Astrocyte of the cerebellum (primary cell): ENCODE measurements at regions not wholly inside any gene's neighbourhood (a gene's known extent, or its start where the extent isn't known, plus 50 kb on each side); places are given as distances from the start of the nearest gene placed in this dataset.
"Not testable (repeated sequence)": the region's sequence is repeated elsewhere in the genome, so short reads cannot be mapped to it uniquely, and the experiment has no call there.

Experiments
- DNase-seq: peaks from one replicate; pipeline ENCODE4 v3.0.0-alpha.2; 2011; ENCODE audit warnings: low read depth
- H3K4me3 ChIP-seq: 2 replicates; pipeline ENCODE4 v1.5.1; 2011; ENCODE audit warnings: mild to moderate bottlenecking, low read depth, low read length, moderate library complexity
- in situ Hi-C: cut with HindIII; loops from 2 replicates; pipeline ENCODE4 v1.10.0; 2017; ENCODE audit warnings: low sequenced_read_pairs
- TF ChIP-seq, protein P1 (sequence below): IDR thresholded peaks from 2 replicates; pipeline ENCODE4 v1.5.1; 2012; ENCODE audit warnings: low read length, low read depth, moderate library complexity, mild to moderate bottlenecking; ENCODE audit errors: missing control alignments

DNA sequence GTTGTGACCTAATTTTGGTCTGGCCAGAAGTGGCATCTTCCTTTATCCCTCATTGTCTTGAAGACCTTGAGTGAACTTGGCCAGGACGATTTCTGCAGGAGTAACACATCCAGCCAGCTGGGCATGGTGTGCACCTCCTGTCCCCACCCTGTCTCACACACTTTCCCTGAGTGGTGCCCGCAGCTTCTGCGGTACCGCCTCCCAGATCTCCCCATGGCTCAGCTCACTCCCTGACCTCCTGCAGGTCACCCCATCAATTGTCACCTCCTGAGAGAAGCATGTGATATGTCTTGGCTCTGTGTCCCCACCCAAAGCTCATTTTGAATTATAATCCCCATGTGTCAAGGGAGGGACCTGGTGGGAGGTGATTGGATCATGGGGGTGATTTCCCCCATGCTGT, 50.2 kb upstream of the TP53I11 start:
- in situ Hi-C loops, result no loop called here
- H3K4me3 ChIP-seq, result no peak overlapping the region
- DNase-seq, result no peak
- TF ChIP-seq, protein P1, sequence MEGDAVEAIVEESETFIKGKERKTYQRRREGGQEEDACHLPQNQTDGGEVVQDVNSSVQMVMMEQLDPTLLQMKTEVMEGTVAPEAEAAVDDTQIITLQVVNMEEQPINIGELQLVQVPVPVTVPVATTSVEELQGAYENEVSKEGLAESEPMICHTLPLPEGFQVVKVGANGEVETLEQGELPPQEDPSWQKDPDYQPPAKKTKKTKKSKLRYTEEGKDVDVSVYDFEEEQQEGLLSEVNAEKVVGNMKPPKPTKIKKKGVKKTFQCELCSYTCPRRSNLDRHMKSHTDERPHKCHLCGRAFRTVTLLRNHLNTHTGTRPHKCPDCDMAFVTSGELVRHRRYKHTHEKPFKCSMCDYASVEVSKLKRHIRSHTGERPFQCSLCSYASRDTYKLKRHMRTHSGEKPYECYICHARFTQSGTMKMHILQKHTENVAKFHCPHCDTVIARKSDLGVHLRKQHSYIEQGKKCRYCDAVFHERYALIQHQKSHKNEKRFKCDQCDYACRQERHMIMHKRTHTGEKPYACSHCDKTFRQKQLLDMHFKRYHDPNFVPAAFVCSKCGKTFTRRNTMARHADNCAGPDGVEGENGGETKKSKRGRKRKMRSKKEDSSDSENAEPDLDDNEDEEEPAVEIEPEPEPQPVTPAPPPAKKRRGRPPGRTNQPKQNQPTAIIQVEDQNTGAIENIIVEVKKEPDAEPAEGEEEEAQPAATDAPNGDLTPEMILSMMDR, result no peak

DNA sequence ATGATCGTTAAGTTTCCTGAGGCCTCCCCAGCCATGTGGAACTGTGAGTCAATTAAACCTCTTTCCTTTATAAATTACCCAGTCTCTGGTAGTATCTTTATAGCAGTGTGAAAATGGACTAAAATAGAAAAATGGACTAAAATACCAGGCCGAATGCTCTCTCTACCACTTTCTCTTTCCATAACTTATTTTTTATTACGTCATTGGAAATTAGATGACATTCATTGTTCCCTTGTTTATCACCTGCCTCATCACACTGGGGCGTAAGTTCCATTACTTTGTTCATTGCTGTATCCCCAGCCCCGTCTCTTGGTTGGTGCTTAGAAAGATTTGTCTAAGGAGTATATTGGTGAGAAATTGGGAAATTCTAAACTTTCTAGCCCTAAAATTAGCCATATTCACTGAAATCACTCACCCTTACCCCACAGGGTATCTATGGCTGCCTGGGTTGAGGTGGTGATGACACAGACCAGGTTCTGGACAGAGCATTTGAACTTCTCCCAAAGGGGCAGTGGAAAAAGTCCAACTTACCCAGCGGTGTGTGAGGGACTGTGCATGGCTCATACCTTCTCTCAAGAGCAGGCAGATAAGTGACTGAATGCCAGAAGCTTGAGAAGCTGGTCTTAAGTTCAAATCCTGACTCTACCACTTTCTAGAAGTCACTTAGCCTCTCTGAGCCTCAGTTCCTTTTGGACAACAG, 50.9 kb upstream of the TP53I11 start:
- in situ Hi-C loops, result no loop called here
- no peak for DNase-seq
- TF ChIP-seq, protein P1, result no peak
- H3K4me3 ChIP-seq, result no peak overlapping the region

DNA sequence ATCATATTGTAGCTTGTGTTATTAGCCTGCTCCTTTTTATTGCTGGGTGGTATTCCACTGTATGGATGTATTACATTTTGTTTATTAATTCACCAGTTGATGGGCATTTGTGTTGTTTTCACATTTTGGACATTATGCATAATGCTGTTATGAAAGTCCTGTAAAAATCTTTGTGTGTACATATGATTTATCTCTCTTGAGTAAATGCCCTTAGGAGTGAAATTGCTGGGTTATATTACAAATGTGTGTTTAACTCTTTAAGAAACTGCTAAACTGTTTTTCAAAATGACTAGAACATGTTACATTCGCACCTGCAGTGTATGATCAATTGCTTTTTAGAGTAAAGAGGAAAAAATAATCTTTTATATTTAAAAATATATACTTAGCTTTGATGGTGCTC, 54.4 kb upstream of the TP53I11 start:
- in situ Hi-C loops, result no loop called here
- H3K4me3 ChIP-seq, result no peak overlapping the region
- DNase-seq, result no peak
- TF ChIP-seq, protein P1, result no peak

DNA sequence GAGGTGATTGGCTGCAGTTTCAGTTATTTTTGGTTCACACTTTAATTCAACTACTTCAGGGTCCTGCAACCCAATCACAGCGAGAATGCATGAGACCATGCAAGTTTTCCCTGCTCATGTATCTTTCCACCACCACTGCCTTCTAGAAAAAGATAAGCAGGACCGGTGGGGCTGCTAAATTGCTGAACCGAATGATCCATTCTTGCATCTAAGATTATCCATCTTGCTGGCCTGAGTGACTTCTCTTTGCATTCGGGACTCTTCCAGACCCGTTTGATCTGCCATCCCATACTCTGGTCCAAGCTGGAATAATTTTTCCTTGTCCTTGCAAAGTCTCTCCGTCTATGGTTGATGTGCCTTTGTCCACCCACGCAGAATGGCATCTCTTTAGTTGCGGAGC, 56.3 kb upstream of the TP53I11 start:
- TF ChIP-seq, protein P1, result no peak
- DNase-seq, result no peak
- in situ Hi-C loops, result no loop called here
- H3K4me3 ChIP-seq, result no peak overlapping the region

DNA sequence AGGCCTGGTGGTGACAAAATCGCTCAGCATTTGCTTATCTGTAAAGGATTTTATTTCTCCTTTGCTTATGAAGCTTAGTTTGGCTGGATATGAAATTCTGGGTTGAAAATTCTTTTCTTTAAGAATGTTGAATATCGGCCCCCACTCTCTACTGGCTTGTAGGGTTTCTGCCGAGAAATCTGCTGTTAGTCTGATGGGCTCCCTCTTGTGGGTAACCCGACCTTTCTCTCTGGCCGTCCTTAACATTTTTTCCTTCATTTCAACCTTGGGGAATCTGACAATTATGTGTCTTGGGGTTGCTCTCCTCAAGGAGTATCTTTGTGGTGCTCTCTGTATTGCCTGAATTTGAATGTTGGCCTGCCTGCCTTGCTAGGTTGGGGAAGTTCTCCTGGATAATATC, 65.3 kb upstream of the TP53I11 start:
- DNase-seq, in situ Hi-C loops, H3K4me3 ChIP-seq: not testable (repeated sequence)

DNA sequence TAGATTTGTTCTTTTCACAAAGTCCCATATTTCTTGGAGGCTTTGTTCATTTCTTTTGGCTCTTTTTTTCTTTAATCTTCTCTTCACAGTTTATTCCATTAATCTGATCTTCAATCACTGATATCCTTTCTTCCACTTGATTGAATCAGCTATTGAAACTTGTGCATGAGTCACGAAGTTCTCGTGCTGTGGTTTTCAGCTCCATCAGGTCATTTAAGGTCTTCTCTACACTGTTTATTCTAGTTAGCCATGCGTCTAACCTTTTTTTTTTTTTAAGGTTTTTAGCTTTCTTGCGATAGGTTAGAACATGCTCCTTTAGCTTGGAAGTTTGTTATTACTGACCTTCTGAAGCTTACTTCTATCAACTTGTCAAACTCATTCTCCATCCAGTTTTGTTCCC, 65.8 kb upstream of the TP53I11 start:
- peak; percentile 8 for DNase-seq
- H3K4me3 ChIP-seq, in situ Hi-C loops: not testable (repeated sequence)

DNA sequence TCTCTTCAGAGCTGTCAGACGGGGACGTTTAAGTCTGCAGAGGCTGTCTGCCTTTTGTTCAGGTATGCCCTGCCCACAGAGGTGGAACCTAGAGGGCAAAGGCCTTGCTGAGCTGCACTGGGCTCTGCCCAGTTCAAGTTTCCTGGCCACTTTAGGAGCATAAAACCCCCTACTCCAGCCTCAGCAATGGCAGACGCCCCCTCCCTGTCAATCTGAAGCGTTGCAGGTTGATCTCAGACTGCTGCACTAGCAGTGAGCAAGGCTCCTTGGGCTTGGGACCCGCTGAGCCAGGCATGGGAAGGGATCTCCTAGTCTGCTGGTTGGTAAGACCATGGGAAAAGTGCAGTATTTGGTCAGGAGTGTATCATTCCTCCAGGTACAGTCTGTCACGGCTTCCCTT, 66.6 kb upstream of the TP53I11 start:
- TF ChIP-seq, protein P1, result no peak
- in situ Hi-C loops, result no loop called here
- DNase-seq, result no peak
- no peak overlapping the region for H3K4me3 ChIP-seq

DNA sequence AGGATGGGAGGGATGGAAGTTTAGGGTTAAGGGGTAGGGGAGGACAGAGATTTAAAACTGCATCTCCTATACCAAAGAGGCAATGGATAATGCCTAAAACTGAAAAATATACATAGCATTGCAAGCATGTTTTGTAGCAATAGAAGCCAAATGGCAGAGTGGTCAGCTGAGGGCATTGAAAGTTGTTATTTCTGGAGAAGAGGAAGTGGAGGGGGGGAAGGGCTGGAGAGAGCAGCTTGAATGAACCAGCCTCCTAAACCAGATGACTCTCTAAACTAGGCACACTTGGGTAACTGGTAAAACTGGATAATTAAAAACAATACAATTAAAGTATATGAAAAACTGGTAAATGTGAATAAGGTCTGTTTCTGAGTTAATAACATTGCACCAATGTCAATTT, 70.3 kb upstream of the TP53I11 start:
- TF ChIP-seq, protein P1, result no peak
- H3K4me3 ChIP-seq, result no peak overlapping the region
- no peak for DNase-seq
- in situ Hi-C loops, result no loop called here
